Testis (tissue), 2 donors: ENCODE measurements at regions not wholly inside any gene's neighbourhood (a gene's known extent, or its start where the extent isn't known, plus 50 kb on each side); places are given as distances from the start of the nearest gene placed in this dataset.
"Not testable (repeated sequence)": the region's sequence is repeated elsewhere in the genome, so short reads cannot be mapped to it uniquely, and the experiment has no call there.

Experiments
- POLR2A ChIP-seq: fragments of 450-650 bp; IDR thresholded peaks from one replicate; pipeline ENCODE4 v1.6.1; 2017; ENCODE audit warnings: antibody characterized with exemption, mild to moderate bottlenecking, moderate library complexity
- TF ChIP-seq, protein P1 (sequence below), 3 experiments: fragments of 450-650 bp in 2 of 3; fragments of 200-600 bp in 1 of 3; sonication (generic) in 1 of 3; IDR thresholded peaks; one replicate each; pipeline ENCODE4 v1.5.1; 2016 to 2019; ENCODE audit warnings: antibody characterized with exemption in 3 of 3, mild to moderate bottlenecking in 2 of 3, moderate library complexity in 1 of 3

DNA sequence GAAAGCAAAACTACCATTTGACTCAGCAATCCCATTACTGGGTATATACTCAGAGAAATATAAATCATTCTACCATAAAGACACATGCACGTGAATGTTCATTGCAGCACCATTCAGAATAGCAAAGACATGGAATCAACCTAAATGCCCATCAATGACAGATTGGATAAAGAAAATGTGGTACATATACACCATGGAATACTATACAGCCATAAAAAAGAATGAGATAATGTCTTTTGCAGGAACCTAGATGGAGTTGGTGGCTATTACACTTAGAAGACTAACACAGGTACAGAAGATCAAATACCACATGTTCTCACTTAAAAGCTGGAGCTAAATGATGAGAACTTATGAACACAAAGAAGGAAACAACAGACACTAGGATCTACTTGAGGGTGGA is 647.1 kb downstream of the MAT2B start:
- TF ChIP-seq, protein P1, sequence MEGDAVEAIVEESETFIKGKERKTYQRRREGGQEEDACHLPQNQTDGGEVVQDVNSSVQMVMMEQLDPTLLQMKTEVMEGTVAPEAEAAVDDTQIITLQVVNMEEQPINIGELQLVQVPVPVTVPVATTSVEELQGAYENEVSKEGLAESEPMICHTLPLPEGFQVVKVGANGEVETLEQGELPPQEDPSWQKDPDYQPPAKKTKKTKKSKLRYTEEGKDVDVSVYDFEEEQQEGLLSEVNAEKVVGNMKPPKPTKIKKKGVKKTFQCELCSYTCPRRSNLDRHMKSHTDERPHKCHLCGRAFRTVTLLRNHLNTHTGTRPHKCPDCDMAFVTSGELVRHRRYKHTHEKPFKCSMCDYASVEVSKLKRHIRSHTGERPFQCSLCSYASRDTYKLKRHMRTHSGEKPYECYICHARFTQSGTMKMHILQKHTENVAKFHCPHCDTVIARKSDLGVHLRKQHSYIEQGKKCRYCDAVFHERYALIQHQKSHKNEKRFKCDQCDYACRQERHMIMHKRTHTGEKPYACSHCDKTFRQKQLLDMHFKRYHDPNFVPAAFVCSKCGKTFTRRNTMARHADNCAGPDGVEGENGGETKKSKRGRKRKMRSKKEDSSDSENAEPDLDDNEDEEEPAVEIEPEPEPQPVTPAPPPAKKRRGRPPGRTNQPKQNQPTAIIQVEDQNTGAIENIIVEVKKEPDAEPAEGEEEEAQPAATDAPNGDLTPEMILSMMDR (IDR thresholded peaks at IDR 0.05): not testable (repeated sequence)
- not testable (repeated sequence) for TF ChIP-seq POLR2A
